Right kidney (tissue), 1 donor: ENCODE measurements at regions not wholly inside any gene's neighbourhood (a gene's known extent, or its start where the extent isn't known, plus 50 kb on each side); places are given as distances from the start of the nearest gene placed in this dataset.
A peak's percentile ranks its signal among the peaks of the same experiment; 100 is the strongest.
"Not testable (repeated sequence)": the region's sequence is repeated elsewhere in the genome, so short reads cannot be mapped to it uniquely, and the experiment has no call there.

Source experiments
- DNase-seq: peaks from one replicate; pipeline ENCODE4 v3.0.0-alpha.2; 2016

DNA sequence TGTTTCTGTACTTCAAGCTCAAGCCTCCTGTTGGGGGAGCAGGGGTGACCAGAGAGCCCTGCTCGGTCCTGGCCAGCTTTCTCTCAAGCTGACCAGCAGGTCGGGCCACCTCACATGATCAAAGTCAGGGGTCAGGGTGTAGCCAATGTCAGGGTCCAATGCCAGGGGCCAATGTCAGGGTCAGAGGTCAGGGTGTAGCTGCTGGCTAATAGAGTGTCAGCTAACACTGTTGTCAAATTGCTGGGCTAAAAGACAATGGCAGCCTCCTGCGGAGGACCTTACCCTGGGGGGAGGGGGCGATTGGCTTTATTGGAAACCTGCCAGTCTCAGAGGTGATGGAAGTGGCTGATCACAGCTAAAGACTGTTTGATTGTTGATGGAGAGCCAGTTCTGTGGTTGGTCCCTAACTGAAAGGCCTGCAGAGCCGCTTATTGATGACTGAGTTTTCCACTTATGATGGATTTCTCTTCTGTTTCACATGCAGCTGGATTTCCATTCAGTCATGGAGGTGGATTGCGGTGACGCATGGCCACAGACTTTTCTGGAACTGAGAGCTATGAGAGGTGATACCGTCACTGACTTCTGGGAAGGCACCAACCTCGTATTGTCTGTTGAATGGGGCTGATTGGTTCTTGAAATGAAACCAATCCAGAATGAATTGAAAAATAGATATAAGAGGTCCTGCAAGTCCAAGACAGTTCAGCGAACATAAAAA lies 97.4 kb upstream of the ZFHX3 start:
- no peak for DNase-seq

DNA sequence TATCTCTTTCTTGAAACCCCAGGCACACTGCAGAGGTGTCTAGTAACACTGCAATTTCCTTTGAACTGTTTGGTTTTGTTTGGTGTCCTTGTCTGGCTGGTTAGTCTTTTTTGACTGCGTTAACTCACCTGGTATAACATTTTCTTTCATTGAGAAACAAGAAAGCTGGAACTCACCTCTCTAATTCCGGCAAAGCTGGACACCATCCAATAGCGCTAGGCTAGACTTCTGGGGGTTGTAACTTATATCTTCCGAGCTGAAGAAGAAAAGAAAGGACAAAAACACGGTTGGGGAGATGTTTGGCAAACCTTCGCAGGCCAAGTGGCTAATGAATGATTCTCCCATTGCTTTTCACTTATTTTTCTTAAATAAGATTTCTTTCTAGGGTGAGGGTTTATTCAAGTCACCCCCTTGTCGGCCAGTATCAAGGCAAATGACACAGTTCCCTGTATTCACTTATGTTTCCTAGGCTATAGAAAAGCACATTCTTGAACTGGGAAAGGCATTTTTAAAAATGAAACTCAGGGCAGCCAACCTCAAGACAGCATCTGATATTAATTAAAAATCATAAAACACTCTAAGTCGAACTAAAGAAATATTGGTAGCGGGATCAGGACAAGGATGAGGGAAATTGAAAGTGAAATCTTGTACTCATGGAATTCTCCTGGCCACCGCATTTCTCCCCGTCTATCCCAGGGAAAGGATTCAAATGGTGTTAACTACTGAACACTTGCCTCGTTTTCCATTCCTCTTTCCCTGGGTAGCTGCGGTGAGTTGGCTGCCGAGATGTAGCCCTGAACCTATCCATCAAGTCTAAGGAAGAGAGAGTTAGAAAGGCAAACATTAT lies 95.9 kb upstream of the ZFHX3 start:
- peak; percentile 17 for DNase-seq

DNA sequence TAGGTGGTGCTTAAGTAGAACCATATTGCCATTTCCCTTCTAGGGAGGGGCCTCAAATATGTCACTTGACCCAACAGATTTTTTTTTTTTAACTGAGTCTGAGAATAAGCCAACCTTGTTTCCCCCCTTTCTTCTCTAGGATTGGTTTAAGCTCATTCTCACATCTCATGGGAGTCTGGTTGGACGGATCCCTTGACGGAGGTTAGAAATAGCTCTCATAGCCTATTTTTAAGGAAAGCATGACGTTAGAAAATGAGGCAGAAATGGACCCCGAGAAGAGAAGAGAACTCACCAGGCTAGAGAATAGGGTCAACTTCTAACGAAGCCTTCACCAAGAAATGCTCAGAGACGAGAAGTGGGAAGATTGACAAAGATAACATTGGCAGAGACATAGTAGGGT lies 95.1 kb upstream of the ZFHX3 start:
- no peak for DNase-seq

DNA sequence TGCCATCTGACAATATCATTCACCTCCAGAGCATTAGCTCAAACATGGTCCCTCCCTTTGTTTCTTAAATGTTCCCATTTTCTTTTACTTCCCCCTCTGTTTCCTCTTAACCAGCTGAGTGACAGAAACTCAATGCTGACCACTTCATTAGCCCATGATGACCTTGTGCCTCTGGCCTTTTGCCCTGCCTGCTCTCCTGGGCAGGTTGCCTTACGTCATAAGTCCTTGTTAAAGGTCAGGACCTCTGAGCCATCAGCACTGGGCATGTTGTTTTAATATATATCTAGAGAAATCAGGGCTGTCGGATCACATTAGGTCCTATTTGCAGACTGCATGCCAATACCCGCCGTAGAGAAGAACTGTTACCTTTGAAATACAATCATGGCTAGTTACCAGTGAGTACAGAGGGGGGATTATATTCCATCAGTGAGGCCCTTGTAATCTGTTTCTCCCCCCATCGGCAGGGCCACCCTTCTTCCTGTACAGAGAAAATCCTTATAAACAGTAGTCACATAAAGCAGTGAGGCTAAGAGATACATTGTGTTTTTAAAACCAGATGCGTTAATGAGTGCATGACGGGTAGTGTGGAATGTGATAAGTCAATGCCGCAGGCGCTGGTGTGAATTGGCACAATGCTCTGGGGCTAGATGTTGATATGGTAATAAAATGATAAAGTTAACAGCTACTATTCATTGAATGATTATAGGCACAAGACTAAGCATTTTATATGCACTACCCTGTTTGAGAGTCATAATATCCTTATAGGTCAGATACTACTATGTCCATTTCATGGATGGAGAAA lies 94.3 kb upstream of the ZFHX3 start:
- DNase-seq = no peak

DNA sequence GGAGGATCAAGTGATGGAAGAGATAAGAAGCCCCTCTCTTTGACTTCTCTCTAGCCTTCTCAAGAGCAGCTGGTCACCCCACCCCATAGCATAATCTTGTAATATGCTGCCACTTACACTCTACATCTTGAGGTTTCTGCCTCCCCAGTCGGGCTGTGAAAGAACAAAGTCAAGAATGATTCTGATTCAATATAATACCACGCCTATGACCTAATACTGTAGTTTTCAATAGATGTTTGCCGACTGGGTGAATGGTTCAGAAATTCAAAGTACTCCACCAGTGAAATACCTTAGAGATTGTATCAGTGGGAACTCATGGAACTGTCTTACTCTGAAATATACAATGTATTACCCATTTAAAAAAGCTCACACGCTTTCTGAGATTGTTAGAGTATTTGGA lies 93.0 kb upstream of the ZFHX3 start:
- DNase-seq = no peak

DNA sequence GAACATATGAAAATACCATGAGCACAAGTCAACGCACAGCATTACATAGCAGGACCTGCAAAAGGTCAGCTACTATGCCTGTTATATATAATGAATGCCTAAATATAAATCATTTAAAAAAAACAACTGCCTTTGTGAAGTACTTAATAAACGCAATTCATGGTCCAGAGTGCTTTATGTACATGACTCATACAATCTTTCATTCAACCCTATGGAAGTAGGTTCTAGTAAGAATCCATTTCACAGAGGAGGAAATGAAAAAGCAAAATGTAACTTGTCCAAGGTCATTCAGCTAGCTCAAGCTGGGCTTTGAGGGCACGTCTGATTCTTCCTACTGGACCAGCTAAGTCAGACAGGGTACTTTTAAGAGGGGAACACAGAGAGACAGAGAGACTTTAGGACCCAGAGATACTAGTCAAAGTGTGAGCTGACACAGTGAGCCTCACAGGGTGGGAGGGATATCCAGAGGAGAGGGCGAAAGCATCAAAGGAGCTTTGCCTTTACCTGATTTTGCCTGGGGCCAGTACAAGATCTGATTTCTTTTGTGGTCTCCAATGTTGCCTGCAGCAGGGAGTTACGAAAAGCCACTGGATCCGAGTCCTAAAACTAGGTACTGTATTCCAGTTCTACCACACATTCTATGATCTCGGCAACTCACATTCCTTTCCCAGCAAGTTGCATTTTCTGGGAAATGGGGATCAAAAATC lies 83.4 kb upstream of the ZFHX3 start:
- DNase-seq = no peak

DNA sequence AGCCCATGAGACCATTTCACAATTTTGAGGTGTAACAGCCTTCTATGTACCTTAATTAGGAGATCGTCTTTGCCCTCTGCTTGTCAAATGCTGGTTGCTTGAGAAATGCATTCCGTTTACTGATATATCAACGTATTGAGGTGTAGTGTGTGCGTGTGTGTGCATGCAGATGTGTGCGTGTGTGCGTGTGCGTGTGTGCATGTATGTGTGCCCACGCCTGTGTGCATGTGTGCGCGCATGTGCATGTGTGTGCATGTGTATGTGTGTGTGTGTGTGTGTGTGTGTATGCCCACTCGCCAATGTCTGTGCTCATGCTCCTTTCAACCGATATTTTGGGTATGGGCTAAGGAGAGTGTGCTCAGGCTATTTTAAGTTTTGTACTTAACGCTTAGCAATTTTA lies 81.5 kb upstream of the ZFHX3 start:
- DNase-seq = no peak

DNA sequence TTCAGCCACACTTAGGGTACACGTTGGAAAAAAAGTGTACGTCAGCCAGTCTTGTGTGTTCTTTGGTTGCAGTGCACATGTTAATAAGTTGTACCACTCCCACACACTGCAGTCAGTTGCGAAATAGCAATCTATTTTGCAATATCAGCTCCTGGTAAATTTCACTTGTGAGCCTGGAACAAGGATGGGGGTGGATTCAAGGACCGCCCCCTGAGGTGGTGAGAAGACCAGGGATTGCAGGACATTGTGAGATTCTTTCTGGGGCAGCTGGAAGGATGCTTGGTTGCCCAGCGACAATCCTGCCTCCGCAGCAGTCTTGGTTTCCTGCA lies 78.6 kb upstream of the ZFHX3 start:
- DNase-seq = no peak

DNA sequence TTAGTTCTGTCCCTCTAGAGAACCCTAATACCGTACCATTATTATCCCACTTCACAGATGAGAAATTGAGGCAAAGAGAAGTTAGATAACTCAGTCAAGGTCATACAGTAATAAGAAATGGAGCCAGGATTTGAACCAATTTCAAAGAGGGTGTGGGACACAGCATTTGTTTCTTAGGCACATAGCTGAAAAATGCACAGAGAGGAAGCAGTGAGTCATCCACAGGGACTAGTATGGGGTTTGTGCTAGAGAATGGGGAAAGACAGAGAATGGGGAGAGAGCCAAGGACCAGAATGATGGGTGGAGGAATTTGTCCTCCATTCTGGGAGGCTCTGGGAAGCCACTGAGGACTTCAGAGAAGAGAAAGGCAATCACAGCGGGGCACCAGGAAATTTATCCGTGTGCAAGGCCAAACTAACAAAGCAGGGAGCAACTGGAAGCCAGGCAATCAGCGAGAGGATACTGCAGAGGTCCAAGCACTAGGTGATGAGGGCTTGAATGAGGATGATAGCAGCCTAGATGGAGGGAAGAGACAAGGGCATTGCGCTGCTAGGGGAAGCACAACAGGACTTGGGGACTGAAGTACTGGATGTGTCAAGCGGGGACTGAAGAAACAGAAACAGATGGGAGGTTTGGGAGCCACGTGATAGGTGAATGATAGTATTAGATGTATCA lies 78.1 kb upstream of the ZFHX3 start:
- DNase-seq = no peak

DNA sequence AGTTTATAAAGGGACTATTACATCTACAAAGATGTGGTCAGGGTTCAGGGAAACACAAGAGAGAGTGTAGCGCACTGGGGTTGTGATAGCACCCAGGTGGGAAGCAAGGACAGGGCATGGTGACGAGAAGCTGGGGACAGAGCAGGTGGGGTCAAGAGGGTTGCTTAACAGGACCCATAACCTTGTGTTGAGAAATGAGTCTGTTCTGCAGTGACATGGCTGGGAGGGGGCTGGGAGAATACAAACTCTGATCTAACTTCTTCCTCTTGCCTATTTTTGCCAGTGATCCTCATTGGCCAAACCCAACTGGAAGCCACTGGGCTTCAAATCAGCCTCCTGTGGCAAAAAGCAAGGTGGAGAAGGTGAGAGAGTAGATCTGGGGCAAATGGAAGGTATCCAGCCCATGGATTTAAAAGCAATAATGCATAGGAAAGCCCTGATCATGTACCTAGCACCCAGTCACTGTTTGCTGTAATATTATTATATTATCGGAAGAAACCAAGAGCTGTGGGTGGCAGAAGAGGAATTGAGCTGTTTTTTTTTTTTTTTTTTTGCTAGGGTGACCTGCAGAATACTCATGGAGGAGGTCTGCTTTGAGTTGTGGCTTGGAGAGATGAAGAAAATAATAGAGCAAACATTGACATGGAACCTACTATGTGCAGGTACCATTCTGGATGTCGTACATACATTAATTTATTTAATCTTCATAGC lies 76.9 kb upstream of the ZFHX3 start:
- DNase-seq = no peak

DNA sequence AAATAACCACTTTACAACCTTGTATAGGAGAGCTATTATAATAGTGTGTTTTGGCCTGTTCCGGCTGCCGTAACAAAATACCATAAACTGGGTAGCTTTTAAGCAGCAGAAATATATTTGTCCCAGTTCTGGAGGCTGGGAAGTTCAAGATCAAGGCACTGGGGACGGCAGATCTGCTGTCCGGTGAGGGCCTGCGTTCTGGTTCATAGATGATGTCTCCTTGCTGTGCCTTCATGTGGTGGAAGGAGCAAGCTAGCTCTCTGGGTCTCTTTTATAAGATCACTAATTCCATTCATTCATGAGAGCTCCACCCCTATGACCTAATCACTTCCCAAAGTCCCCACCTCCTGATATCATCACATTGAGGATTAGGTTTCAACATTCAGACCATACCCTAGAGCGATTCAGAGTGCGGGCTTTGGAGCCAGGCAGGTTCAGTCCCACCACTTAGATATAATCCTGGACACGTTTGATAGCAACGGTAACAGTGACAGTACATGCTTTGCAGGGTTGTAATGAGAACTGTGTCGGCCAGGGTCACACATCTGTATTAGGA lies 76.2 kb upstream of the ZFHX3 start:
- DNase-seq = no peak

DNA sequence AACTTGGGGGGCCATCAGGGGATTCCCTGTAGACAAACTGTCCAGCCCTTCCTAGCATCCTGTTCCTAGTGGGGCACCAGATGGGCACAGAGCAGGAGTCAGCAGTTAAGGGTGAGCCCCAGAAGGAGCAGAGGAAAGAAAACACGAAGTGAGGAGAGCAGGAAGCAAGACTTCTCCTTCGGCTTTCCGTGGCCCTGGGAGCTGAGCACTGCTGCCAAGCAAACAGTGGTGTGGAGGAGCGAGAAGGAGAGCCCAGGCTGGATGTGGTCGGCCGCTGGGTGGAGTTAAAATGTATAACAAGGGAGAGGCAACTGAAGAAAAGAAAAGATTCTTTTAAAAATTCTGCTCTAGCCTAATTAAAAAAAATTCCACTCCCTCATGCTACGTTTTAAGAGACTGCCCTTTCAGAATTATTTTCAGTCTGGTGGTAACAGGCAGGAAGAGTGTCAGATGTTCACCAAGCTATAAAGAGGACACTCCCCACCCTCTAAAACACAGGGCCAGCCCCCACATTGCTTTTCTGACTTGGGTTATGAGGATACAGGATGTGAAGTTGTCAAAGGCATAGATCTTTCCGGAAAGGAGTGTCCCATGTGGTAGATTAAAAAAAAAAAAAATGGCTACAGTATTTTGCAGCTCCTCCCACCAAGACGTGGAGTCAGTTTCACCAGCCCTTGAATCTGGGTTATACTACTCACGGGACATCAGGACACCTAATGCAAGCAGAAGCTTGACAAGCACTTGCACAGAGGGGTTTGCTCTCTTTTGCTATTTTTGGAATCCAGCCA lies 74.9 kb upstream of the ZFHX3 start:
- DNase-seq = peak; percentile 28

DNA sequence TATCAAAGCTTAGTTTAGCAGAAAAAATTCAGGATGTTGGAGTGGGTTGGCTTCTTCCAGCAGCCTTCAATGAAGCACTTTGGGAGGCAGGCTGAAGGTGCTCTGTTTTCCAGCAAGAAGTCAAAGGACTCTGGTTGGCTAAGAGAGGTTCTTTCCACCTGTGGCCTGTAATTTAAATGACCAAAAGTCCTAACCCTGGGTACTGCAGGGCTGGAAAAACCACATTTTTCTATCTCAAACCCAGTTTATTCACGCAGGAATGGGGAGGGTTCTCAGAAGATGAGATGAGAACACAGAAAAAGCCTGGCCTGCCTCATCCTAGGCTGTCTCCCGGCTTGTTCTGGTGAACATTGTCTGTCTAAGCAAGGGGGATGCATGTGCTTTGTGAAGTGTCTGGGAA lies 68.6 kb upstream of the ZFHX3 start:
- DNase-seq = no peak

DNA sequence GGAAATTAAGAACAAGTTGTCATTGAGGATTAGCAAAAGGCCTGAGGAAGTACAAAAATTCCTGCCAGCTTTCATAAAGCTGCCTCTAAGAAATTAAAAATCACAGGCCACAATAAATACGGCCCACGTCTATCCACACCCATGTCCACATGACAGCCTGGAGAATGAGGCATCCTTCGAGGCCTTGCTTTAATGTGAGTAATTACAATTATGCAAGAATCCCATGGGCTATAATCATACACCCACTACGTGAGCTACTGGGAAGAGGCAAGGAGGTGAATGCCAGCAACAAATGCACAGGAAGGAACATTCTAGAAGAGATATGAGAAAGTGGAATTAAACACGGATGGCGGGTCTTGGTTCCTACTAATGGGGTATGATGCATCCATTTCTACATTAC lies 65.4 kb upstream of the ZFHX3 start:
- DNase-seq = no peak

DNA sequence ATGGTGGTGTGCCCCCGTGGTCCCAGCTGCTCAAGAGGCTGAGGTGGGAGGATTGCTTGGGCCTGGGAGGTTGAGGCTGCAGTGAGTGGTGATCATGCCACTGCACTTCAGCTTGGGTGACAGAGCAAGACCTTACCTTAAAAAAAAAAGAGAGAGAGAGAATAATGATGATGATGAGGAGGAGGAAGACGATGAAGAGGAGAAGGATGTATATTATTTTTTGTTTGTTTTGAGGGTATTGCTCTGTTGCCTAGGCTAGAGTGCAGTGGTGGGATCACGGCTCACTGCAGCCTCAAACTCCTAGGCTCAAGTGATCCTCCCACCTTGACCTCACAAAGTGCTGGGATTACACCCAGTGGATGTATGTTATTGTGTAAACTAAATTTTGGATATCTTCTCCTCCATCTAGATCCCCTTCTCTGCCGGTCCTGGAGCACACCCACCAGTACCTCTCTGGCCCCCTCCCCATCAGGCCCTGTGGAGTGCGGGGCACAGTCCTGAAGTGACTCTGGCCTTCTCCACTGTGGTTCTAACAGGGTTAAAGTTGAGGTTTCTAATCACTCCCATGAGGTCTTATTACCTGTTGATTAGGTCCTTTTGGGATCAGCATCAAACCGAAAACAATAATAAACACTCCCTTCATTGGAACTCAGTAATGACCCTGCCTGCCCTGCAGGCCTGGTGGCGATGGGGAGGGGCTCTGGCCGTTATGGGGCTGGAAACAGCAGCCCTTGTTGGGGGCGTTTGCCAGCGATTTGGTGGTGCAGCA lies 60.5 kb upstream of the ZFHX3 start:
- no peak for DNase-seq

DNA sequence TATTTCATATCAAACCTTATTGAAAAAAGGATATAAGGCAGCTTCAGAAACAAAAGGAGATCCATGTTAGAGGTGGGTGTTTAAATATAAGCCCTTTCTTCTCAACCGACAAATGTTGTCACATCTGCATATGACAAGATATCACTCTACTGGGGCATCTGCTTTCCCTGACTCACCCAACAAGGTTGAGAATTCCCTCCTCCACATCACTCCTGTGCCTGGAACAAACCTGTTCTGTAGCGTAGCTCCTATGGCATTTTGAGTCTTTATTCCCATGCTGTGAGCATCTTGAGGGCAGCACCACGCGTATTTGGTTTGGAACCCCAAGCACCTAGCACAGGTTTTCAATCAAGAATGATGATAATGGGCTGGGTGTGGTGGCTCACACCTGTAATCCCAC lies 59.4 kb upstream of the ZFHX3 start:
- DNase-seq = no peak

DNA sequence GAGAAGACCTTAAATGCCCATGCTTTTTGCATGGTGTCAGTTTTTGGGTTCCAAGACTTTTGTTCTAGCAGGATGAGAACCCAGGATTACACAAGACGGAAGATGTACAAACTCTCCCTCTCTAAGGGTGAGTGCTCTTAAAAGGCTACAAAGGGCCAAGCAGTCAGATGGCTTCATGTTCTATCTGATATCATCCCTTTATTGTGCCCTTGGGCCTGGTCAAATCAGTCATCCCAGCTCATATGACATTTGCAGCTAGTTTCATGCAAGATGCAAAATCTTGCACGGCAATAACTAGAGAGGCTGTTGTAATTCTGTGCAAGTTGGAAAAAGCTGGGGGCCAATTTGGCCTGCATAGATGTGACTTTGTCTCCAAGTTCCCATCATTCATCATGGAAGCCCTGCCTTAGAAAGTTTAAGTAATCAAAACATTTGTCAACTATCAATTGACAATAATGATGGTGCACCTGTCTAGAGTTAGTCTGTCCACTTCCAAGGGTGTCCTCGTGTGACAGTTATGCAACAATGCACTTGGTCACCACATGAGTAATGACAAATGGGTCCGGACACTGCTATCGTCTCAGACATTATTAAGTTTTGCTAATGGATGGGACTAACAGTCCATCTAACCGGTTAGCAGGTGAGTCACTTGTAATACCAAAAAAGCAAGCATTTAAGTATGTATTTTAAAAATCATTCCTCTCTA lies 58.6 kb upstream of the ZFHX3 start:
- no peak for DNase-seq

DNA sequence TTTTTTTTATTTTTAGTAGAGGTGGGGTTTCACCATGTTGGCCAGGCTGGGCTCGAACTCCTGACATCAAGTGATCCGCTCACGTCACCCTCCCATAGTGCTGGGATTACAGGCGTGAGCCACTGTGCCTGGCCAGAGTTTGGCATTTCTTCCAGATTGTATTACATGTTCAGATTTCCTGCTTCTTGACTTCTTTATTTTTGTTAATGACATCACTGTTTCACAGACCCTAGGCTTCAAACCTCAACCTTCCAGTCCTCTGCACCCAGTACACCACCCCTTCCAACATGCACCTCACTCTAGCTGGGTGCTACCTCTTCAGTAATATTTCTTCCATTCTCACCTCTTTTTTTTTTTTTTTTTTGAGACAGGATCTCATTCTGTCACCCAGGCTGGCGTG lies 53.6 kb upstream of the ZFHX3 start:
- DNase-seq = no peak

DNA sequence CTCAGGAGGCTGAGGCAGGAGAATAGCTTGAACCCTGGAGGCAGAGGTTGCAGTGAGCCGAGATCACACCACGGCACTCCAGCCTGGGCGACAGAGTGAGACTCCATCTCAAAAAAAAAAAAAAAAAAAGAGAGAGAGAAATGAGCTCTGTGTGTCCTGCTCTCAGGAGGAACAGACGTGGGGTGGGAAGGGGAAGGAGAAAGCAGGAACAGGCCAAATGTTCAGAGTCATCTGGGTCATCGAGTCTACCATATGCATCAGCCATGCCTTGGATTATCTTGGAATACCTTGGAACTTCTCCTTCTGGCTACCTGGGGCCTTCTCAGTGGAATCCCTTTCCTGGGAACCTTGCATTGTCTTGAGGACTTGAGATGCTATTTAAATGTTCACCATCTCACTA lies 51.7 kb upstream of the ZFHX3 start:
- DNase-seq = not testable (repeated sequence)
